ES-I3 (cell line): ENCODE measurements at regions not wholly inside any gene's neighbourhood (a gene's known extent, or its start where the extent isn't known, plus 50 kb on each side); places are given as distances from the start of the nearest gene placed in this dataset.
"Not testable (repeated sequence)": the region's sequence is repeated elsewhere in the genome, so short reads cannot be mapped to it uniquely, and the experiment has no call there.

Source experiments
- H3K36me3 ChIP-seq: 2 replicates; pipeline ENCODE4 v1.6.1; 2013; ENCODE audit warnings: mild to moderate bottlenecking, low read length, control low read depth, moderate library complexity; ENCODE audit not compliant: insufficient read depth
- H3K4me1 ChIP-seq: 2 replicates; pipeline ENCODE4 v1.6.1; 2013; ENCODE audit warnings: mild to moderate bottlenecking, control low read depth, low read length; ENCODE audit not compliant: insufficient read depth
- H3K9ac ChIP-seq: 2 replicates; pipeline ENCODE4 v1.6.1; 2013; ENCODE audit warnings: low read depth, mild to moderate bottlenecking, low read length, moderate library complexity
- H3K9me3 ChIP-seq: 2 replicates; pipeline ENCODE4 v1.6.1; 2013; ENCODE audit warnings: mild to moderate bottlenecking, low read length, moderate library complexity; ENCODE audit not compliant: control insufficient read depth, insufficient read depth

- Histone ChIP-seq H3K4me1 (no peaks in the 10 kb centered on the region), H3K9ac (no peak overlapping the region), H3K36me3 (no peaks in the 10 kb centered on the region), H3K9me3 (no peaks in the 10 kb centered on the region)
These were observed 758.3 kb downstream of the DNAH5 start for GRCh38 chr5:13186177-13186576.

- Histone ChIP-seq H3K4me1 (no peaks in the 10 kb centered on the region), H3K9ac (no peak overlapping the region), H3K9me3 (no peaks in the 10 kb centered on the region), H3K36me3 (no peaks in the 10 kb centered on the region)
These were observed 764.9 kb downstream of the DNAH5 start for GRCh38 chr5:13179407-13180087.

GRCh38 chr5:13143630-13144029 is 800.9 kb downstream of the DNAH5 start:
- no peaks in the 10 kb centered on the region for H3K4me1 ChIP-seq
- no peaks in the 10 kb centered on the region for H3K9me3 ChIP-seq

GRCh38 chr5:13143214-13143613 is 801.3 kb downstream of the DNAH5 start:
- no peaks in the 10 kb centered on the region for H3K36me3 ChIP-seq
- no peak overlapping the region for H3K9ac ChIP-seq
- no peaks in the 10 kb centered on the region for H3K4me1 ChIP-seq
- no peaks in the 10 kb centered on the region for H3K9me3 ChIP-seq

More at GRCh38 chr5:13143630-13144029, 800.9 kb downstream of the DNAH5 start:
- Histone ChIP-seq H3K9ac (no peak overlapping the region), H3K36me3 (no peaks in the 10 kb centered on the region)

GRCh38 chr5:13133951-13134350 is 810.5 kb downstream of the DNAH5 start:
- H3K9me3 ChIP-seq: no peaks in the 10 kb centered on the region; the same call in 1 of the 2 replicates
- no peak overlapping the region for H3K9ac ChIP-seq
- no peaks in the 10 kb centered on the region for H3K36me3 ChIP-seq
- peaks cover 10% of the 10 kb centered on the region for H3K4me1 ChIP-seq

- Histone ChIP-seq H3K4me1 (no peaks in the 10 kb centered on the region), H3K9ac (no peak overlapping the region), H3K36me3 (no peaks in the 10 kb centered on the region), H3K9me3 (no peaks in the 10 kb centered on the region)
These were observed 829.0 kb downstream of the DNAH5 start for GRCh38 chr5:13115476-13115875.

GRCh38 chr5:13108265-13108664 is 836.2 kb downstream of the DNAH5 start:
- H3K36me3 ChIP-seq: no peaks in the 10 kb centered on the region
- no peaks in the 10 kb centered on the region for H3K9me3 ChIP-seq
- H3K4me1 ChIP-seq: no peaks in the 10 kb centered on the region
- H3K9ac ChIP-seq: no peak overlapping the region

GRCh38 chr5:13107537-13107936 is 837.0 kb downstream of the DNAH5 start:
- Histone ChIP-seq H3K4me1 (no peaks in the 10 kb centered on the region), H3K9me3 (no peaks in the 10 kb centered on the region; the same call in 1 of the 2 replicates), H3K36me3 (no peaks in the 10 kb centered on the region), H3K9ac (no peak overlapping the region)

- Histone ChIP-seq H3K9me3 (no peaks in the 10 kb centered on the region), H3K4me1 (no peaks in the 10 kb centered on the region), H3K9ac (no peak overlapping the region), H3K36me3 (no peaks in the 10 kb centered on the region)
These were observed 863.4 kb downstream of the DNAH5 start for GRCh38 chr5:13081116-13081515.

GRCh38 chr5:13072936-13073335 is 871.6 kb downstream of the DNAH5 start:
- H3K4me1 ChIP-seq, H3K9ac ChIP-seq, H3K9me3 ChIP-seq, H3K36me3 ChIP-seq: not testable (repeated sequence)

GRCh38 chr5:13063088-13063487 is 881.4 kb downstream of the DNAH5 start:
- Histone ChIP-seq H3K9ac (no peak overlapping the region), H3K9me3 (peaks cover 4% of the 10 kb centered on the region; the same call in 1 of the 2 replicates)

GRCh38 chr5:13045897-13046551 is 898.5 kb downstream of the DNAH5 start:
- H3K4me1 ChIP-seq: no peaks in the 10 kb centered on the region
- H3K9ac ChIP-seq: no peak overlapping the region
- no peaks in the 10 kb centered on the region for H3K36me3 ChIP-seq
- H3K9me3 ChIP-seq: no peaks in the 10 kb centered on the region; the same call in 1 of the 2 replicates

More at GRCh38 chr5:13063088-13063487, 881.4 kb downstream of the DNAH5 start:
- 0 out of 2 replicates have a peak, but pooled peaks cover 6% of the 10 kb centered on the region for H3K4me1 ChIP-seq
- H3K36me3 ChIP-seq: no peaks in the 10 kb centered on the region

- no peaks in the 10 kb centered on the region for H3K9me3 ChIP-seq
- H3K4me1 ChIP-seq: no peaks in the 10 kb centered on the region
- H3K9ac ChIP-seq: no peak overlapping the region
- no peaks in the 10 kb centered on the region for H3K36me3 ChIP-seq
These were observed 910.4 kb downstream of the DNAH5 start for GRCh38 chr5:13034061-13034460.

- Histone ChIP-seq H3K36me3 (no peaks in the 10 kb centered on the region), H3K4me1 (no peaks in the 10 kb centered on the region), H3K9ac (no peak overlapping the region), H3K9me3 (no peaks in the 10 kb centered on the region)
These were observed 915.3 kb downstream of the DNAH5 start for GRCh38 chr5:13029211-13029610.

- H3K4me1 ChIP-seq: no peaks in the 10 kb centered on the region
- H3K9ac ChIP-seq: no peak overlapping the region
- no peaks in the 10 kb centered on the region for H3K9me3 ChIP-seq
- no peaks in the 10 kb centered on the region for H3K36me3 ChIP-seq
These were observed 916.6 kb downstream of the DNAH5 start for GRCh38 chr5:13027874-13028273.
